ENCODE measurements at regions not wholly inside any gene's neighbourhood (a gene's known extent, or its start where the extent isn't known, plus 50 kb on each side); places are given as distances from the start of the nearest gene placed in this dataset.

DNA sequence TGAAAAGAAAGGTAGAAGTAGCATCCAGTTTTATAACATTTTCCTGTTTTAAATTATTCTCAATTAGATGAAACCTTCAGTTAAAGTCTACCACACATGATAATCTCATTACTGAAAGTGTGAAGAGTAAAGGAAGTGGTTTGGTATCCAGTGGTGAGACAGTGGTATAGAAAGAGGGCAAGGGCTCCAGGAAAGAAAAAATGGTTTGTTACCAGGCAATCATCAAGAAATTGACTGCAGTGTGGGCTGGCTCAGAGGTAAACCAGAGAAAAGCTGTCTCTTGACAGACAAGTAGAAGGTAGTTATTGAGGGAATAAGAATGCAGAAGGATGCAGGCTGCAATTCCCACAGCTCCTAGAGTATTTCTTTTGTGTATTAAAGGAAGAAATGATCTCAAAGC is 406.2 kb downstream of the TLL1 start:
- POLR2A ChIA-PET, result no interaction called here
- TF ChIP-seq, protein P1, sequence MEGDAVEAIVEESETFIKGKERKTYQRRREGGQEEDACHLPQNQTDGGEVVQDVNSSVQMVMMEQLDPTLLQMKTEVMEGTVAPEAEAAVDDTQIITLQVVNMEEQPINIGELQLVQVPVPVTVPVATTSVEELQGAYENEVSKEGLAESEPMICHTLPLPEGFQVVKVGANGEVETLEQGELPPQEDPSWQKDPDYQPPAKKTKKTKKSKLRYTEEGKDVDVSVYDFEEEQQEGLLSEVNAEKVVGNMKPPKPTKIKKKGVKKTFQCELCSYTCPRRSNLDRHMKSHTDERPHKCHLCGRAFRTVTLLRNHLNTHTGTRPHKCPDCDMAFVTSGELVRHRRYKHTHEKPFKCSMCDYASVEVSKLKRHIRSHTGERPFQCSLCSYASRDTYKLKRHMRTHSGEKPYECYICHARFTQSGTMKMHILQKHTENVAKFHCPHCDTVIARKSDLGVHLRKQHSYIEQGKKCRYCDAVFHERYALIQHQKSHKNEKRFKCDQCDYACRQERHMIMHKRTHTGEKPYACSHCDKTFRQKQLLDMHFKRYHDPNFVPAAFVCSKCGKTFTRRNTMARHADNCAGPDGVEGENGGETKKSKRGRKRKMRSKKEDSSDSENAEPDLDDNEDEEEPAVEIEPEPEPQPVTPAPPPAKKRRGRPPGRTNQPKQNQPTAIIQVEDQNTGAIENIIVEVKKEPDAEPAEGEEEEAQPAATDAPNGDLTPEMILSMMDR (IDR thresholded peaks at IDR 0.05; ENCODE audit: control extremely low read depth, extremely low read depth, low read depth, missing control alignments), result no peak
- no peak for DNase-seq (ENCODE audit: extremely low spot score)
- CTCF ChIA-PET, result no interaction called here

DNA sequence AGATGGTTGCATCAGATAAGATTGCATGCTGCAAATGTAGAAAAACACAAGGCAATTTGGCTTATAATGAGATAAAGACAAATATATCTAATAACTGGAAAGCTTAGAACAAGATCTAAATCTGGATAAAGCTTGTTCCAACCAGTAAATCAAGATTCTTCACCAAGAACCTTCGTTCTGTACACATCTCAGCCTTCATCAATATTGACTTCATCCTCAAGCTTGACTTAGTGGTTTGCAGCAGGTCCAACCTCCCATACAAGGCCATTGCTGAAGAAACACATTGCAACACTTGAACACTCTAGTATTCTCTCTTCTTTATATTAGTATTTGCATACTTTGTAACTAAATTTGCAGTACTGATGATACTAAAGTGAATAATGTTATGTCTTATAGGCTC is 407.6 kb downstream of the TLL1 start:
- TF ChIP-seq, protein P1 (IDR thresholded peaks at IDR 0.05; ENCODE audit: control extremely low read depth, extremely low read depth, low read depth, missing control alignments), result no peak
- ChIA-PET POLR2A (no interaction called here), CTCF (no interaction called here)
- no peak for DNase-seq (ENCODE audit: extremely low spot score)

DNA sequence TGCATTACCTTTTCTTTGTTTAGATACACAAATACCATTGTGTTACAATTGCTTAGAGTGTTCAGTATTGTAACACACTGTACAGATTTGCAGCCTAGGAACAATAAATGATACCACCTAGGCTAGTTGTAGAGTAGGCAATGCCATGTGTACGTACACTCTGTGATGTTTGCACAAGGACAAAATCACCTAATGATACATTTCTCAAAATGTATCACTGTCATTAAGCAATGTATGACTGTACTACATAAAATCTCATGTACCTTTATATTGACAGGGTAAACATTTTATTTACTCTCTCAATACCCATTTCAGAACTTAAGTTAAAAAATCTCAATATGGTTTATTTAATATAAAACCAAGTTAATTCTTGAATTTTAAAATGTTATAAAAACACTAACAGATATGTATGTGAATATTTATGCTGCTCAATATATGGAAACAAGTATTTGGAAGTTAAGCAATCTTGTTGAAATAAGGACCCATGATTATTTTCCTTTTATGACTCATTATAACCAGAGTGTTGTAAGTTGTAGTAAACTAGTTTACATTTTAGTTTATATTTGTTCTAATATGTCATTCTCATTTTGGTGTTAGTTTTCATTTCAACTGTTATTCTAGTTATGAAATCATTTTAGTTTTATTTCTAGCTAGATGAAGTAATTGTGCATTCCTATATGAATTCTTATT is 409.2 kb downstream of the TLL1 start:
- no peak for DNase-seq (ENCODE audit: extremely low spot score)
- CTCF ChIA-PET, result no interaction called here
- TF ChIP-seq, protein P1 (IDR thresholded peaks at IDR 0.05; ENCODE audit: control extremely low read depth, extremely low read depth, low read depth, missing control alignments), result no peak

DNA sequence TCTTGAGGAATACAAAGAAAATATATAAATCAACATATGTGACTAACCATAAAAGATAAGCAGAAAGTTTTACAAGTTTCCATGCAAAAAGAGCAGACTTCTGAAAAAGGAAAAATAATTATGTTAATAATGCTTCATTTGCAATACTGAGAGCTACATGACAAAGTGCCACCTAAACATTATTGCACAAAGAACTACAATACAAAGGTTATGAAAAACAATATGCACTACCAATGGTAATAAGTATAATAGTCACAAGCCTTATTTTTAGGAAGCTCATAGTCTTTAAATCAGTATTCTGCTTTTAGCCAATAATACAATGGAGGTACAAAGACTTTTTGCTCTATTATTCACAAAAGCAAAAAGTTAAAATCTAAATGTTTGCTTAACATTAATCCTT is 411.2 kb downstream of the TLL1 start:
- ChIA-PET CTCF (interaction anchor here (1.2 kb wide), 1 partner anchor 14 kb away, joined by 3 read pairs; no protein-coding TSS in a partner anchor), POLR2A (no interaction called here)
- DNase-seq (ENCODE audit: extremely low spot score), result no peak
- TF ChIP-seq, protein P1 (IDR thresholded peaks at IDR 0.05; ENCODE audit: control extremely low read depth, extremely low read depth, low read depth, missing control alignments), result no peak

More for the DNA sequence above, 409.2 kb downstream of the TLL1 start:
- POLR2A ChIA-PET, result no interaction called here

DNA sequence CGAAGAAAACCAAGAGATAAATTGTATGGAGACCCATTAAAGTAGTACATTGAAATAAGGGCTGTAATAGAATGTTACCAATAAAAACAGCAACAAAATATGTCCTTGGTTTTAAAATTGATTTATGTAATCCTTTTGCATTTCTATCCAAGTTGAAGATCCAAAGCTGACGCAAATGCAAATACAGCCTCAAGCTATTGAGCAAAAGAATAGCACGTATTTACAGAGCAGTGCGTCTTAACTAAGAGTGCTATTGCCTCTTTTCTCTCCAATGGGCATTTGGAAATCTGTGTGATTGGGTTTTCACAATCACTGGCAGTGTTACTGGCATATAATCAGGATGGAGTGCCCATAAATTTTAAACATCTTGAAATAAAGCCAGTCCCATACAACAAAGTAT is 417.4 kb downstream of the TLL1 start:
- no peak for DNase-seq (ENCODE audit: extremely low spot score)
- POLR2A ChIA-PET, result no interaction called here
- CTCF ChIA-PET, result no interaction called here
- TF ChIP-seq, protein P1 (IDR thresholded peaks at IDR 0.05; ENCODE audit: control extremely low read depth, extremely low read depth, low read depth, missing control alignments), result no peak

DNA sequence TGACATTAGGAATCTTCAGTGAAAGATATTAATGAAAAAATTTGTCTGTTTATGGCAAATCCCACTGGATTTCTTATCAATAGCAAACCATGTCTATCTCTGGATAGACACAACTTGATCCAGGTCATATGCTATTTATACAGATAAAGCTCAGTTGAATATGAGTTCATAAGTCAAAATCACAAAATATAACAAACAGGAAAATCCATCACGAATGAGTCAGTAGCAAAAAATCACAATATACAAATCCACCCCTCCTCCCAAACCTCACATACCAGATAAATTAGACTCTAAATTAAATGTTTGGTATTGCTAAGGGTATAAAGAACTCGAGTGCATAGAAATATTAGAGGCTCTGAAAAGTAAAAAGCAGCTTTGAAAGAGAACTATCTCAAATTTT is 420.5 kb downstream of the TLL1 start:
- POLR2A ChIA-PET, result no interaction called here
- no peak for DNase-seq (ENCODE audit: extremely low spot score)
- CTCF ChIA-PET, result no interaction called here
- TF ChIP-seq, protein P1 (IDR thresholded peaks at IDR 0.05; ENCODE audit: control extremely low read depth, extremely low read depth, low read depth, missing control alignments), result no peak

Data from GM10248 (cell line).